OCI-LY7 (cell line): ENCODE measurements at regions not wholly inside any gene's neighbourhood (a gene's known extent, or its start where the extent isn't known, plus 50 kb on each side); places are given as distances from the start of the nearest gene placed in this dataset.

Experiments used
- EZH2phosphoT487 ChIP-seq: fragments of 200-600 bp; sonication (generic); IDR thresholded peaks from 2 replicates; pipeline ENCODE4 v1.6.1; 2018; ENCODE audit warnings: low read depth, borderline replicate concordance, mild to moderate bottlenecking, mixed run types, antibody characterized with exemption, low read length, moderate library complexity, mixed read lengths
- TF ChIP-seq, protein P1 (sequence below): fragments of 200-600 bp; sonication (generic); conservative IDR thresholded peaks from 2 replicates; pipeline ENCODE4 v1.5.1; 2014; ENCODE audit warnings: mild to moderate bottlenecking, antibody characterized with exemption, low read length, moderate library complexity, mixed read lengths

DNA sequence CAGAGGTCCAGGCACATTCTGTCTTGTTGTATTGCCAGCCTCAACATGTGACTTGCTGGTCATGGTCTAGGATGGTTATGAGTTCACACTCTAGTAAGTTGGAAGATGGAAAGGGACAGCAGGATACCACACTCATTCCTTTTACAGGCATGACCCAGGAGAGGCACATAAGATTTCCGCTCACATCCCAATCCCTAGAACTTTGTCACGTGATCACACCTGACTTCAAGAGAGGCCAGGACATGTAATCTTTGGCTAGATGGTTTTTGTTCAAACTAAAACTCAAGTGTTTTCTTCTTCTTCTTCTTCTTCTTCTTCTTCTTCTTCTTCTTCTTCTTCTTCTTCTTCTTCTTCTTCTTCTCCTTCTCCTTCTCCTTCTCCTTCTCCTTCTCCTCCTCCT, 53.4 kb upstream of the ARX start:
- TF ChIP-seq, protein P1, sequence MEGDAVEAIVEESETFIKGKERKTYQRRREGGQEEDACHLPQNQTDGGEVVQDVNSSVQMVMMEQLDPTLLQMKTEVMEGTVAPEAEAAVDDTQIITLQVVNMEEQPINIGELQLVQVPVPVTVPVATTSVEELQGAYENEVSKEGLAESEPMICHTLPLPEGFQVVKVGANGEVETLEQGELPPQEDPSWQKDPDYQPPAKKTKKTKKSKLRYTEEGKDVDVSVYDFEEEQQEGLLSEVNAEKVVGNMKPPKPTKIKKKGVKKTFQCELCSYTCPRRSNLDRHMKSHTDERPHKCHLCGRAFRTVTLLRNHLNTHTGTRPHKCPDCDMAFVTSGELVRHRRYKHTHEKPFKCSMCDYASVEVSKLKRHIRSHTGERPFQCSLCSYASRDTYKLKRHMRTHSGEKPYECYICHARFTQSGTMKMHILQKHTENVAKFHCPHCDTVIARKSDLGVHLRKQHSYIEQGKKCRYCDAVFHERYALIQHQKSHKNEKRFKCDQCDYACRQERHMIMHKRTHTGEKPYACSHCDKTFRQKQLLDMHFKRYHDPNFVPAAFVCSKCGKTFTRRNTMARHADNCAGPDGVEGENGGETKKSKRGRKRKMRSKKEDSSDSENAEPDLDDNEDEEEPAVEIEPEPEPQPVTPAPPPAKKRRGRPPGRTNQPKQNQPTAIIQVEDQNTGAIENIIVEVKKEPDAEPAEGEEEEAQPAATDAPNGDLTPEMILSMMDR: no peak
- TF ChIP-seq EZH2phosphoT487: no peak
